Cardiac muscle cell (in vitro differentiated cells and primary cell): ENCODE measurements at regions not wholly inside any gene's neighbourhood (a gene's known extent, or its start where the extent isn't known, plus 50 kb on each side); places are given as distances from the start of the nearest gene placed in this dataset.

Experiments
- DNase-seq, 2 donors: peaks; one replicate each; pipeline versions ENCODE4 v3.0.0 to v3.0.0-alpha.2; 2010 to 2017; ENCODE audit warnings: low read depth in 1 of 2, low spot score in 1 of 2
- H3K27ac ChIP-seq: fragments of 200-600 bp; sonication (generic); 2 replicates; pipeline ENCODE4 v1.5.1; 2016
- H3K27me3 ChIP-seq: fragments of 200-600 bp; sonication (generic); 2 replicates; pipeline ENCODE4 v1.6.0; 2016; ENCODE audit warnings: control low read depth
- H3K36me3 ChIP-seq: fragments of 200-600 bp; sonication (generic); 2 replicates; pipeline ENCODE4 v1.5.1; 2016; ENCODE audit warnings: control low read depth
- H3K4me1 ChIP-seq: fragments of 200-600 bp; sonication (generic); 2 replicates; pipeline ENCODE4 v1.8.1; 2017; ENCODE audit warnings: low read depth, mild to moderate bottlenecking, mixed run types
- H3K4me3 ChIP-seq: fragments of 200-600 bp; sonication (generic); 2 replicates; pipeline ENCODE4 v1.5.1; 2016; ENCODE audit warnings: mild to moderate bottlenecking
- H3K9me3 ChIP-seq: fragments of 200-600 bp; sonication (generic); 2 replicates; pipeline ENCODE4 v1.5.1; 2017; ENCODE audit warnings: low read depth, mild to moderate bottlenecking, control low read depth
- CTCF ChIP-seq: IDR thresholded peaks from 2 replicates; pipeline ENCODE4 v1.5.1; 2012; ENCODE audit warnings: low read depth, mild to moderate bottlenecking, low read length

GRCh38 chr3:26406636-26407035 lies 215.9 kb upstream of the LRRC3B start:
- Histone ChIP-seq H3K27ac (no peak overlapping the region), H3K36me3 (no peaks in the 10 kb centered on the region), H3K9me3 (no peaks in the 10 kb centered on the region), H3K27me3 (no peaks in the 10 kb centered on the region), H3K4me3 (no peak overlapping the region), H3K4me1 (no peaks in the 10 kb centered on the region)
- TF ChIP-seq CTCF: no peak
- no peak for DNase-seq

GRCh38 chr3:26418553-26418952 lies 204.0 kb upstream of the LRRC3B start:
- DNase-seq: no peak
- Histone ChIP-seq H3K36me3 (no peaks in the 10 kb centered on the region), H3K27me3 (no peaks in the 10 kb centered on the region), H3K4me1 (no peaks in the 10 kb centered on the region), H3K27ac (no peak overlapping the region), H3K9me3 (no peaks in the 10 kb centered on the region), H3K4me3 (no peak overlapping the region)
- no peak for TF ChIP-seq CTCF

GRCh38 chr3:26422415-26422814 lies 200.2 kb upstream of the LRRC3B start:
- no peak for DNase-seq
- H3K27me3 ChIP-seq: no peaks in the 10 kb centered on the region
- H3K36me3 ChIP-seq: no peaks in the 10 kb centered on the region
- H3K9me3 ChIP-seq: no peaks in the 10 kb centered on the region
- H3K4me3 ChIP-seq: no peak overlapping the region
- H3K27ac ChIP-seq: no peak overlapping the region
- H3K4me1 ChIP-seq: no peaks in the 10 kb centered on the region
- TF ChIP-seq CTCF: no peak

GRCh38 chr3:26425076-26425475 lies 197.5 kb upstream of the LRRC3B start:
- Histone ChIP-seq H3K27me3 (no peaks in the 10 kb centered on the region), H3K4me1 (no peaks in the 10 kb centered on the region), H3K36me3 (no peaks in the 10 kb centered on the region), H3K4me3 (no peak overlapping the region), H3K27ac (no peak overlapping the region), H3K9me3 (no peaks in the 10 kb centered on the region)
- no peak for DNase-seq
- TF ChIP-seq CTCF: no peak

GRCh38 chr3:26428992-26429391 lies 193.6 kb upstream of the LRRC3B start:
- Histone ChIP-seq H3K27me3 (no peaks in the 10 kb centered on the region), H3K4me1 (no peaks in the 10 kb centered on the region), H3K27ac (no peak overlapping the region), H3K9me3 (no peaks in the 10 kb centered on the region), H3K36me3 (no peaks in the 10 kb centered on the region), H3K4me3 (no peak overlapping the region)
- no peak for TF ChIP-seq CTCF
- no peak for DNase-seq

GRCh38 chr3:26437678-26438077 lies 184.9 kb upstream of the LRRC3B start:
- no peak for TF ChIP-seq CTCF
- Histone ChIP-seq H3K4me3 (no peak overlapping the region), H3K4me1 (no peaks in the 10 kb centered on the region), H3K36me3 (no peaks in the 10 kb centered on the region), H3K9me3 (no peaks in the 10 kb centered on the region), H3K27me3 (no peaks in the 10 kb centered on the region), H3K27ac (no peak overlapping the region)
- no peak for DNase-seq
